OCI-LY7 (cell line): ENCODE measurements at regions not wholly inside any gene's neighbourhood (a gene's known extent, or its start where the extent isn't known, plus 50 kb on each side); places are given as distances from the start of the nearest gene placed in this dataset.

Experiments
- BruUV-seq: library from RNA; stranded (reverse); fragments of 400-500 nt; replicated peaks from 2 replicates; lab custom pipeline; 2021; lab: Mats Ljungman, UMichigan
- CTCF ChIA-PET: fragments of 300-600 bp; sonication (Branson Sonifier 250); formaldehyde crosslinking; loops from one replicate; lab custom pipeline; 2022; ENCODE audit warnings: antibody characterized with exemption; ENCODE audit not compliant: unreplicated experiment; lab: Charles Lee
- POLR2A ChIA-PET: fragments of 300-600 bp; sonication (Branson Sonifier 250); formaldehyde crosslinking; loops from one replicate; lab custom pipeline; 2022; ENCODE audit warnings: antibody characterized with exemption; lab: Charles Lee
- DNase-seq: peaks from one replicate; pipeline ENCODE4 v3.0.0-alpha.2; 2015; ENCODE audit warnings: low spot score
- H2AFZ ChIP-seq: fragments of 200-600 bp; sonication (generic), shearing (Covaris generic); 2 replicates; pipeline ENCODE4 v1.6.1; 2014; ENCODE audit warnings: mild to moderate bottlenecking, antibody characterized with exemption, low read length, moderate library complexity
- H3K27ac ChIP-seq: fragments of 200-600 bp; sonication (generic); 2 replicates; pipeline ENCODE4 v1.5.1; 2014; ENCODE audit warnings: mixed run types, low read depth, mild to moderate bottlenecking, moderate library complexity, low read length, inconsistent platforms; ENCODE audit not compliant: poor library complexity, severe bottlenecking
- H3K36me3 ChIP-seq: fragments of 200-600 bp; sonication (generic); 2 replicates; pipeline ENCODE4 v1.6.1; 2014; ENCODE audit warnings: mild to moderate bottlenecking, antibody characterized with exemption, low read length, moderate library complexity, mixed read lengths; ENCODE audit not compliant: insufficient read depth
- H3K4me1 ChIP-seq: fragments of 200-600 bp; sonication (generic); 2 replicates; pipeline ENCODE4 v1.5.1; 2014; ENCODE audit warnings: mild to moderate bottlenecking, low read length; ENCODE audit not compliant: insufficient read depth, poor library complexity, severe bottlenecking
- H3K4me2 ChIP-seq: fragments of 200-600 bp; sonication (generic); 2 replicates; pipeline ENCODE4 v1.6.1; 2014; ENCODE audit warnings: mild to moderate bottlenecking, low read length
- H3K4me3 ChIP-seq: fragments of 200-600 bp; sonication (generic); 2 replicates; pipeline ENCODE4 v1.5.1; 2014; ENCODE audit warnings: mild to moderate bottlenecking, low read depth, low read length; ENCODE audit not compliant: poor library complexity, severe bottlenecking
- H3K79me2 ChIP-seq: fragments of 200-600 bp; sonication (generic); 2 replicates; pipeline ENCODE4 v1.6.1; 2016; ENCODE audit warnings: low read depth, mild to moderate bottlenecking, low read length, moderate library complexity, mixed read lengths; ENCODE audit not compliant: insufficient read depth
- H3K9me2 ChIP-seq: fragments of 200-600 bp; sonication (generic); 2 replicates; pipeline ENCODE4 v1.6.1; 2016; ENCODE audit warnings: mild to moderate bottlenecking, low read length, mixed read lengths; ENCODE audit not compliant: insufficient read depth
- H3K9me3 ChIP-seq: fragments of 200-600 bp; sonication (generic); 2 replicates; pipeline ENCODE4 v1.6.1; 2014; ENCODE audit warnings: mild to moderate bottlenecking, mixed run types, low read length, mixed read lengths
- H4K20me1 ChIP-seq: fragments of 200-600 bp; sonication (generic); 2 replicates; pipeline ENCODE4 v1.6.1; 2014; ENCODE audit warnings: mild to moderate bottlenecking, antibody characterized with exemption, low read length, moderate library complexity, mixed read lengths; ENCODE audit not compliant: insufficient read depth
- CTCF ChIP-seq: fragments of 200-600 bp; sonication (generic); conservative IDR thresholded peaks from 2 replicates; pipeline ENCODE4 v1.5.1; 2014; ENCODE audit warnings: mild to moderate bottlenecking, antibody characterized with exemption, low read length, moderate library complexity, mixed read lengths
- EZH2phosphoT487 ChIP-seq: fragments of 200-600 bp; sonication (generic); IDR thresholded peaks from 2 replicates; pipeline ENCODE4 v1.6.1; 2018; ENCODE audit warnings: low read depth, borderline replicate concordance, mild to moderate bottlenecking, mixed run types, antibody characterized with exemption, low read length, moderate library complexity, mixed read lengths
- intact Hi-C: fragments of 100-400 bp; cut with micrococcal nuclease; formaldehyde crosslinking; loops from one replicate; pipeline ENCODE4 v1.10.0; 2022; ENCODE audit not compliant: unreplicated experiment

- Histone ChIP-seq H4K20me1 (no peaks in the 10 kb centered on the region), H3K79me2 (no peaks in the 10 kb centered on the region), H3K4me2 (peak overlapping the region; percentile 50), H3K9me3 (no peaks in the 10 kb centered on the region), H2AFZ (peak overlapping the region; percentile 37; the same call in 1 of the 2 replicates), H3K27ac (no peak overlapping the region), H3K4me1 (peaks cover 26% of the 10 kb centered on the region), H3K9me2 (no peaks in the 10 kb centered on the region), H3K4me3 (no peak overlapping the region), H3K36me3 (no peaks in the 10 kb centered on the region)
- ChIA-PET POLR2A (interaction anchor here (0.6 to 1.3 kb wide), 2 partner anchors 15 to 17 kb away, joined by 3 to 4 read pairs; no protein-coding TSS in a partner anchor), CTCF (interaction anchor here (1.3 kb wide), 1 partner anchor 13 kb away, joined by 3 read pairs; no protein-coding TSS in a partner anchor)
- intact Hi-C loops = no loop called here
- no TSS peak for BruUV-seq
- TF ChIP-seq CTCF = no peak
- no peak for TF ChIP-seq EZH2phosphoT487
- DNase-seq = no peak
Observed at GRCh38 chr6:118724211-118724610, 72.8 kb upstream of the CEP85L start.

GRCh38 chr6:118722829-118723813, 71.7 kb upstream of the CEP85L start:
- Histone ChIP-seq H3K27ac (no peak overlapping the region), H3K4me1 (peaks cover 35% of the 10 kb centered on the region), H3K36me3 (no peaks in the 10 kb centered on the region), H3K79me2 (no peaks in the 10 kb centered on the region), H3K9me3 (no peaks in the 10 kb centered on the region), H2AFZ (no peak overlapping the region), H3K4me2 (no peak overlapping the region), H4K20me1 (no peaks in the 10 kb centered on the region), H3K9me2 (no peaks in the 10 kb centered on the region), H3K4me3 (no peak overlapping the region)
- CTCF ChIA-PET = interaction anchor here (0.6 kb wide), 1 partner anchor 10 kb away, joined by 4 read pairs; no protein-coding TSS in a partner anchor
- intact Hi-C loops = no loop called here
- BruUV-seq = no TSS peak
- TF ChIP-seq CTCF (no peak), EZH2phosphoT487 (no peak)
- POLR2A ChIA-PET = interaction anchor here (0.5 to 1.2 kb wide), 4 partner anchors 11 to 154 kb away, joined by 3 to 6 read pairs (median 4); no protein-coding TSS in a partner anchor
- DNase-seq = no peak
